Rectal smooth muscle tissue (tissue), 1 donor: ENCODE measurements at regions not wholly inside any gene's neighbourhood (a gene's known extent, or its start where the extent isn't known, plus 50 kb on each side); places are given as distances from the start of the nearest gene placed in this dataset.
A peak's percentile ranks its signal among the peaks of the same experiment; 100 is the strongest.
"Not testable (repeated sequence)": the region's sequence is repeated elsewhere in the genome, so short reads cannot be mapped to it uniquely, and the experiment has no call there.

Experiments used
- H3K27ac ChIP-seq: one replicate; pipeline ENCODE4 v1.7.0; 2013; ENCODE audit warnings: low read depth, low read length, inconsistent platforms
- H3K27me3 ChIP-seq: one replicate; pipeline ENCODE4 v1.7.0; 2013; ENCODE audit warnings: low read length; ENCODE audit not compliant: control insufficient read depth, insufficient read depth
- H3K36me3 ChIP-seq: one replicate; pipeline ENCODE4 v1.7.0; 2013; ENCODE audit warnings: low read length; ENCODE audit not compliant: control insufficient read depth, insufficient read depth
- H3K4me1 ChIP-seq: one replicate; pipeline ENCODE4 v1.7.0; 2013; ENCODE audit warnings: low read length; ENCODE audit not compliant: control insufficient read depth, insufficient read depth
- H3K4me3 ChIP-seq: one replicate; pipeline ENCODE4 v1.7.0; 2013; ENCODE audit warnings: low read length
- H3K9ac ChIP-seq: one replicate; pipeline ENCODE4 v1.7.0; 2013; ENCODE audit warnings: low read length

DNA sequence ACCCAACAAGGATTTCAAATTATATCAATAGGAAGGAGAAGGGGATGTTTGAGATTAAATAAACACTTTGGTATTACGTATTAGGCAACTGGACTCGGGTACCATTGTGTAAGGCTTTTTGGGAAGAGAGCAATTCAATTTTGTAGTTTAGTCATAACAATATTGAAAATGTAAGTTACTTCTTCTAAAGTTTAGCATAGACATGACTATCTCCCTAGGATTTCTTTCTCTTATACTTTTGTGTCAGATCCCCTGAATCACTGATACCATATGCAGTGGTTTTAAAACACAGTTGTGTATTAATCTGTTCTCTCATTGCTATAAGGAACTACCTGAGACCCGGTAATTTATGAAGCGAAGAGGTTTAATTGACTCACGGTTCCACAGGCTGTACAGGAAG, 123.8 kb upstream of the FAM9C start:
- Histone ChIP-seq H3K9ac (no peak overlapping the region), H3K36me3 (no peaks in the 10 kb centered on the region), H3K27me3 (no peaks in the 10 kb centered on the region), H3K27ac (no peak overlapping the region), H3K4me1 (peaks cover 2% of the 10 kb centered on the region), H3K4me3 (no peak overlapping the region)

DNA sequence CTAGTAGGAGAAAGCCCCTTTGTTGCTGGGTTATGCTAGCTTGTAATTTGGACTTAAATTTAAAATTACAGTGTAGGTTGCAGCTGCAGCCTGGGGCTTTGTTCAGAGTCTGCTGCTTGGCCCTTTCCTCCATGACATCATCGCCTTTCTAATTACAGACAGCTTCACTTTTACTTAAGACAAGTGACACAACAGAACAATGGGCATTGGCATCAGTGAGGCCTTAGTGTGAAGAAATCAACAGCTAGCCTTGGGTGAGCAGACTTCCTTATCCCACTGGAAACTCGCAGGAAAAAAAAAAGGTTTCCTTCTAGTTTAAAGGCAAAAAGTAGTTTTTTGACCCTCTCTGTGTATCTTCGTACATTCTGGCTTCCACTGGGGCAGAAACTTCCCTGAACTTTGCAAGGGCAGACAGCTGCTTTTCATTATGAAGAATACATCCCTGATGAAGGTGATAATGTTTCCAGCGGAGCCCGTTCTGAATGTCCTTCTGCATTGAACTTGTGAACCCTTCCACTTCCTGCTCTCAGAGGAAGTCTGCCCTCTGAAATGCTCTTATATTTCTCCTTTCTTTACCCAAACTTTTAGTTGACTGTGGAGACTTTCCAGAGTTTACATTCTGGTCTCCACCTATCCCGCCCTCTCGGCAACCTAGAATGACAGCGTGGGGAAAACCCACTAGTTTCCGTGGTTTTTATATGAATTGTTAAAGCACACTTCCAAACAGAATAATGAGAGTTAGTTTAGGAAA, 123.2 kb upstream of the FAM9C start:
- H3K36me3 ChIP-seq: no peaks in the 10 kb centered on the region
- no peak overlapping the region for H3K4me3 ChIP-seq
- no peaks in the 10 kb centered on the region for H3K27me3 ChIP-seq
- H3K4me1 ChIP-seq: peaks cover 2% of the 10 kb centered on the region
- no peak overlapping the region for H3K9ac ChIP-seq
- H3K27ac ChIP-seq: no peak overlapping the region

DNA sequence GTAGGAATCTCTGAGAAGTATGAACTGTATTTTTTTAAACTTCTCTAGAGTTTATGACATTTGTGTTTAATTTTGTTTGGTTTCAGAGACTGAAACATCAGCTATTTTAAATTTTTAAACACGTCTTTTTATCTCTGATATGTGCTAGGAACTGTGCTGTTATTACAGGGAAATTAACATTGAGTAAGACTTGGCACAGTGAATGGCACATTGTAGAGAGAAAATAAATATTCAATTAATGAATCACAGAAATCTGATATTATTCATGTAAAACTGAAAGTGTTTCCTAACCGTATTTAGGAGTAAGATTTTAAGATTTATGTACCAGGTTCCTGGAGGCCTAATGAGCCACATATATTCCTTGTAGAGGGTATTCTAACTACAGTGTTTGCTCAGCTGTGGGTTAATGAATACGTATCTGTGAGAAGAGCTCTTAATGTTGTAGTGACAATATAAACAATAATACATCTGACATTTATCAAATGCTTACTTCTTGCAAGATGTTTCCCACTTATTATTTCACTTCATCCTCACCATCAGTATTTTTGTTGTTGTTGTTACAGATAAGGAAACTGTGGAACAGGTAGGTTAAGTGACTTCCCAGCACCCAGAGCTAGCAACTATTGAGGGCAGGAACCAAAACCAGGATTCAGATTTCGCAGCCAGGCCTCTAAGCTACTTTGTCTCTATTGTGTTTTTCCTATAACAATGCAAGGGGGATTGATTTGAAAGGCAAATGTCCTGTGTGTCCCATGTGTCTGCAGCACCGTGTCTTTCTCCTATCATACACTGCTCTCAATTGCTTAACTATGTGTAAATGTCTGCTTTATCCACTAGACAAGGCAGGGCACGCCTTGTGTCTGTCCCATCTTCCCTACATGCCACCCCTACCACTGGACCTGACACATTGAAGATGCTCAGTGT, 121.1 kb upstream of the FAM9C start:
- Histone ChIP-seq H3K36me3 (no peaks in the 10 kb centered on the region), H3K4me3 (no peak overlapping the region), H3K27ac (no peak overlapping the region), H3K27me3 (no peaks in the 10 kb centered on the region), H3K4me1 (peaks cover 2% of the 10 kb centered on the region), H3K9ac (no peak overlapping the region)

DNA sequence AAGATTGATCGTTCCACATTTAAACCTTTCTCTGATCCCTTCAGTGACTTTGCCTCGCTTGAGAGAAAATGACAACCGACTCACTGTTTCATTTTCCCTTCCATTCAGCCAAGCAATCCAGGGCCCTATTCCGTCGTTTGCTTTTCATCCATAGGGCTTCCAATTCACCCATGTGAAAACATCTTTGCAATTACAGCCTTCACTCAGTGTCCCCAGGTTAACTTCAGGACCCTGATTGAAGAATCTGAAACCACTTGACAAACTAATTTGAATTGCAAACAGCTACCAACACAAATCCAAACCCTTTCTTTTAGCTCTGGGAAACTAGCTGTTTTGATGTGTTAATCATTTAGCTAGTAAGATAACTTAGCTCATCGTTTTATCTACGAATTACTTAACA, 120.2 kb upstream of the FAM9C start:
- H3K4me1 ChIP-seq: peaks cover 9% of the 10 kb centered on the region
- no peak overlapping the region for H3K9ac ChIP-seq
- H3K27me3 ChIP-seq: no peaks in the 10 kb centered on the region
- no peak overlapping the region for H3K4me3 ChIP-seq
- H3K27ac ChIP-seq: no peak overlapping the region
- H3K36me3 ChIP-seq: no peaks in the 10 kb centered on the region

DNA sequence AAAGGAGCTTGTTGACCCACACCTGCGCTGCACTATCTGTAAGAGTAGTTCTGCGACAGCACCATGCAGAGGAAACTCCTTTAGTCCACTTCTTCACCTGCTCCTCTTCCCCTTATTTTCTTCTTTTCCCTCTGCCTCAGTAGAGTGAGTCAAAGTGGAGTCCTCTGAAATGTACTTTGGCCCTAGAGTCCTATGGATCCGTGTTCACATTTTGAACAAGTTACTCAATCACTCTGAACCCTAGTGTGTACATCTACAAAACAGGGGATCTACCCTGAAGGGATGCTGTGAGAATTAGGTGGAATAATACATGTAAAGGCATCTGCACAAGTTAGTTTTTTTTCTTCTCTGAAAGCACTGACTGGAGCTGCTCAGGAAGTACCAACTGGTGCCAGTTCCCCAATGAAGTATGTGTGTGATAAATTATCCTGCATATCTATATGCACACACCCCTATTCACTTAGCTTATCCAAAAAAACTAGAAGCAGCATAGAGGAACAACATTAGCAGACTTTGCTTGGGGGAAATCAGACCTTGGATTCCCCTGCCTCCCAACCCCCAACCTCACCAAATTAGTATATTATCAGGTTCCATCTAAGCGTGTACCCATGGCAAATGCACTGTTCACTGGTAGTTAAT, 118.5 kb upstream of the FAM9C start:
- H3K4me1 ChIP-seq: peaks cover 11% of the 10 kb centered on the region
- H3K27me3 ChIP-seq: no peaks in the 10 kb centered on the region
- no peaks in the 10 kb centered on the region for H3K36me3 ChIP-seq
- no peak overlapping the region for H3K9ac ChIP-seq
- H3K4me3 ChIP-seq: no peak overlapping the region
- H3K27ac ChIP-seq: no peak overlapping the region

DNA sequence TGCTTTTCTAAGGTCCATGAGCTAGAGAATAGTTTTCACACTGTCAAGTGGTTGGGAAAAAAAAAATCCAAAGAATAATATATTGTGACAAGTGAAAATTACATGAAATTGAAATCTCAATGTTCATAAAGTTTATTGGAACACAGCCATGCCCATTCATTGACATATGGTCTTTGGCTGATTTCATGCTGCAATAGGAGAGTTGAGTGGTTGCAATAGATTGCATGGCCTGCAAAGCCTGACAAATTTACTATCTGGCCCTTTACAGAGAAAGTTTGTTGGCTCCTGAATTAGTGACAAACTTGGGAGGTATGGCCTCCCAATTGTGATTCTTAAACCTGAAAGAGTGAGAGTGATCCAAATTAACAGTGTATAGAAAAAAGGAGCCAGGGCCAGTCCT, 115.5 kb upstream of the FAM9C start:
- no peak overlapping the region for H3K4me3 ChIP-seq
- H3K9ac ChIP-seq: no peak overlapping the region
- H3K4me1 ChIP-seq: peaks cover 8% of the 10 kb centered on the region
- no peaks in the 10 kb centered on the region for H3K27me3 ChIP-seq
- no peak overlapping the region for H3K27ac ChIP-seq
- no peaks in the 10 kb centered on the region for H3K36me3 ChIP-seq

DNA sequence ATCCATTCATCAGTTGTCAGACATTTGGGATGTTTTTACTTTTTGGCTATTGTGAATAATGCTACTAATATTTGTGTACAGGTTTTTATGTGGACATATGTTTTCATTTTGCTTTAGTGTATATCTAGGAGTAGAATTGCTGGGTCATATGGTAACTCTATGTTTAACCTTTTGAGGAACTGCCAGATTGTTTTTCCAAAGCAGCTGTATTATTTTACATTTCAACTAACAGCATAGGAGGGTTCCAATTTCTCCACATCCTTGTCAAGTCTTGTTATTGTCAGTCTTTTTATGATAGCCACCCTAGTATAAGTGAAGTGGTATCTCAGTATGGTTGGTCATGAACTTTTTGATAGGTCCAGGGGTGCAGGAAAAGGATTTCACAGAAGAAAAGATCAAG, 114.5 kb upstream of the FAM9C start:
- Histone ChIP-seq H3K27ac (no peak overlapping the region), H3K27me3 (no peaks in the 10 kb centered on the region), H3K4me1 (peaks cover 8% of the 10 kb centered on the region)

DNA sequence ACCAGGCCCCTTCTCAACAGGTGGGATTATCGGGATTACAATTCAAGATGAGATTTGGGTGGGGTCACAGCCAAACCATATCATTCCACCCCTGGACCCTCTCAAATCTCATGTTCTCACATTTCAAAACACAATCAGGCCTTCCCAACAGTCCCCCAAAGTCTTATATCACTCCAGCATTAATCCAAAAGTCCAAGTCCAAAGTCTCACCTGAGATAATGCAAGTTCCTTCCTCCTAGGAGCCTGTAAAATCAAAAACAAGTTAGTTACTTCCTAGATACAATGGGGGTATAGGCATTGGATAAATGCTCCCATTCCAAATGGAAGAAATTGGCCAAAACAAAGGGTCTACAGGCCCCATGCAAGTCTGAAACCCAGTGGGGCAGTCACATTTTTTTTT, 111.1 kb upstream of the FAM9C start:
- not testable (repeated sequence) for H3K4me3 ChIP-seq, H3K36me3 ChIP-seq, H3K9ac ChIP-seq, H3K27me3 ChIP-seq, H3K27ac ChIP-seq
- H3K4me1 ChIP-seq: peaks cover 12% of the 10 kb centered on the region

More for the DNA sequence above, 114.5 kb upstream of the FAM9C start:
- Histone ChIP-seq H3K4me3 (no peak overlapping the region), H3K36me3 (no peaks in the 10 kb centered on the region), H3K9ac (no peak overlapping the region)

DNA sequence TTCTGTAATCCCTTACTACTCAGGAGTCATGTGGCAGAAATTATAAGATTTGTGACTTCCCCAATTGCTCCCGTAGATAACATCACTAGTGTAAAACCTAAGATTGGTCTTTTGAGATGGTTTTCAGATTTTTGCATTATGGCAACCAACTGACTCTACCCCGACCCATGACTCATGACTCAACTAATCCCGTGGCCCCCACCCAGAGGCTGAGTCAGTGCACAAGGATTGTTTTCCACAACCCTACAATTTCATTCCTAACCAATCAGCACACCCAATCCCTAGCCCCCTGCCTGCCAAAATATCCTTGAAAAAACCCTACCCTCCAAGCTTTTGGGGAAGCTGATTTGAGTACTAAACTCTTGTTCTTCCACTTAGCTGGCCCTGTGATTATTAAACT, 109.4 kb upstream of the FAM9C start:
- Histone ChIP-seq H3K27ac (no peak overlapping the region), H3K27me3 (no peaks in the 10 kb centered on the region), H3K36me3 (no peaks in the 10 kb centered on the region), H3K4me3 (no peak overlapping the region), H3K4me1 (peaks cover 4% of the 10 kb centered on the region), H3K9ac (no peak overlapping the region)

DNA sequence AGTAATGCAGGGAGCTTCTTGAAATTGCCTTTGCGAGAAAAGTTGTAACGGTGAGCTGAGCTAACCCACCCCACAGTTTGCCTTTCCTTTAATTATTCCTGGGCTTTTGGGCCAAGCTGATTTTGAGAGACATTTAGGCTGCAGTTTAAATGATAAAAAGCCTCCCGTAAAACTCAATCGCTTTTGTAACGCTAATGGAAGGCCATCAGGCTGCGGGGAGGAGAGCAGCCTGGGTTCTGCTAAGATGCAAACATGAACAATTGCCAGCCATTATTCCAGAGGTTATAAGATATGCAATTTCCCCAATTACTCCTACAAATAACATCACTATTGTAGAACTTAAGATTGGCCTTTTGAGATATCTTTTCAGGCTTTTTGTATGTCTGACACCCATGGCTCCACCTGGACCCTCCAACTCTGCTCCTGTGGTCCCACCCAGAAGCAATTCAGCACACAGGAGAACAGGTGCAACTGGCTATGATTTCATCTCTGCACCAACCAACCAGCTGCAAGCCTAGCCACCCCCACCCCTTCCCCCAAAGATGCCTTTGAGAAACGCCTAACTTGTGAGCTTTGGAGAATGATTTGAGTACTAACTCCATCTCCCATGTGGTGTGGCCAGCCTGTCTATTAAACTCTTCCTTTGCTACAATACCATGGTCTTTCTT, 108.2 kb upstream of the FAM9C start:
- no peak overlapping the region for H3K4me3 ChIP-seq
- H3K27ac ChIP-seq: peak overlapping the region; percentile 71
- H3K9ac ChIP-seq: no peak overlapping the region
- peaks cover 4% of the 10 kb centered on the region for H3K4me1 ChIP-seq
- H3K27me3 ChIP-seq: no peaks in the 10 kb centered on the region
- H3K36me3 ChIP-seq: no peaks in the 10 kb centered on the region

DNA sequence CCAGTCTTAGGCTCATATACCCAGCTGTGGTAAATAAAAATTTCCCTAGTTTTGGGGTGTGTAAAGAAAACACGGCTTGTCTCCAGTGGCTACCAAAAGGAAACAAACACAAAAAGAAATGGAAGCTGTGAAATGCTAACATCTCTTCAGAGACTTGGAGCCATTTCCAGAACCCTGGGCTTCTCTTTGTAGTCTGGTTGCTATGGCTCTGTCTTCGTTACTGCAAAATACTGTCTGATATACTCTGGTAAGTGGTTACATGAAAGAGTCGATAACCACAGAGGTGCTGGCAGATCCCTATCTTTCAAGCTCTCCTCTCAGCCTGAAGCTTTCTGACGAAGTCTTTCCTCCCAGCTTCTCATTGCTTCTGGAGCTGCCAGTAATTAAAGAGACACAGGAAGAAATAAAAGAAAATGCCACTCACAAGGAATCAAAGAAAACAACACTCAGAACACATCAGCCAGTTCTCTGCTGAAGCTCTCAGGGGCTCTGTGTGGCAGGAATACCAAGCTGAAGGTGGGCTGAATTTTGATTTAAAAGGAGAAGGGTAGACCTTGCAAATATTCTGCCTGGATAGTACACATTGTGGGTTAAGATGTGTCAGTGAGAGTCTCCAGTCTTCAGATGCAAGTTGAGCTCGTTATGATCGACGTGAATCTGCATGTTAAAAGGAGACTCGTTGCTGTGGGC, 107.6 kb upstream of the FAM9C start:
- H3K27me3 ChIP-seq: no peaks in the 10 kb centered on the region
- H3K4me1 ChIP-seq: peaks cover 4% of the 10 kb centered on the region
- H3K9ac ChIP-seq: no peak overlapping the region
- H3K36me3 ChIP-seq: no peaks in the 10 kb centered on the region
- H3K27ac ChIP-seq: peak overlapping the region; percentile 71
- peak overlapping the region; percentile 17 for H3K4me3 ChIP-seq
